CD14-positive monocyte (primary cell): ENCODE measurements at regions not wholly inside any gene's neighbourhood (a gene's known extent, or its start where the extent isn't known, plus 50 kb on each side); places are given as distances from the start of the nearest gene placed in this dataset.

ENCODE experiments used
- DNase-seq, 3 donors: peaks; one replicate each; pipeline ENCODE4 v3.0.0-alpha.2; 2011 to 2022
- H2AFZ ChIP-seq: 2 replicates; pipeline ENCODE4 v1.6.0; 2012; ENCODE audit warnings: mild to moderate bottlenecking, low read depth, low read length, inconsistent platforms; ENCODE audit not compliant: insufficient read depth, poor library complexity, severe bottlenecking
- H3K27ac ChIP-seq, 2 donors: 1 replicate in 1 of 2; 2 replicates in 1 of 2; pipeline ENCODE4 v1.5.1; 2012 to 2013; ENCODE audit warnings: low read length in 2 of 2, control low read depth in 1 of 2, inconsistent platforms in 1 of 2, low read depth in 1 of 2, mild to moderate bottlenecking in 1 of 2
- H3K27me3 ChIP-seq, 2 donors: one replicate each; pipeline versions ENCODE4 v1.6.0 to v1.6.1; 2011 to 2013; ENCODE audit warnings: low read length in 2 of 2; ENCODE audit not compliant: control insufficient read depth in 2 of 2, insufficient read depth in 2 of 2
- H3K36me3 ChIP-seq, 2 donors: replicated peaks in 1 of 2; 1 replicate in 1 of 2; 2 replicates in 1 of 2; pipeline versions ENCODE4 v1.5.1 to v1.6.1; 2012 to 2013; ENCODE audit warnings: low read length in 2 of 2, control low read depth in 1 of 2, inconsistent platforms in 1 of 2, mild to moderate bottlenecking in 1 of 2; ENCODE audit not compliant: insufficient read depth in 2 of 2, control insufficient read depth in 1 of 2
- H3K4me1 ChIP-seq, 2 donors: 1 replicate in 1 of 2; 2 replicates in 1 of 2; pipeline versions ENCODE4 v1.5.1 to v1.6.1; 2012 to 2013; ENCODE audit warnings: low read length in 2 of 2, control low read depth in 1 of 2, inconsistent platforms in 1 of 2, mild to moderate bottlenecking in 1 of 2, moderate library complexity in 1 of 2; ENCODE audit not compliant: insufficient read depth in 2 of 2, control insufficient read depth in 1 of 2
- H3K4me2 ChIP-seq: replicated peaks from 2 replicates; pipeline ENCODE3; 2012; ENCODE audit warnings: low read length, moderate library complexity, mild to moderate bottlenecking; ENCODE audit not compliant: poor library complexity, severe bottlenecking; ENCODE audit errors: extremely low read depth
- H3K4me3 ChIP-seq, 3 experiments: fragments of 200-600 bp in 1 of 3; sonication (generic) in 1 of 3; replicated peaks in 1 of 3; 1 replicate in 2 of 3; 2 replicates in 1 of 3; pipeline ENCODE4 v1.5.1; 2011 to 2013; ENCODE audit warnings: low read length in 3 of 3, mild to moderate bottlenecking in 3 of 3, control low read depth in 2 of 3, low read depth in 2 of 3, inconsistent platforms in 1 of 3, moderate library complexity in 1 of 3
- H3K79me2 ChIP-seq: 2 replicates; pipeline ENCODE4 v1.6.0; 2012; ENCODE audit warnings: mild to moderate bottlenecking, control low read depth, inconsistent platforms, low read length, moderate library complexity; ENCODE audit not compliant: insufficient read depth
- H3K9ac ChIP-seq: 2 replicates; pipeline ENCODE4 v1.6.0; 2017; ENCODE audit warnings: low read length, mild to moderate bottlenecking; ENCODE audit not compliant: insufficient read depth, poor library complexity, severe bottlenecking
- H3K9me3 ChIP-seq, 2 donors: replicated peaks in 1 of 2; 1 replicate in 1 of 2; 2 replicates in 1 of 2; pipeline versions ENCODE4 v1.5.1 to v1.6.1; 2012 to 2013; ENCODE audit warnings: low read length in 2 of 2, control low read depth in 1 of 2; ENCODE audit not compliant: control insufficient read depth in 1 of 2, insufficient read depth in 1 of 2
- H4K20me1 ChIP-seq: 2 replicates; pipeline ENCODE4 v1.6.0; 2012; ENCODE audit warnings: mild to moderate bottlenecking, low read length, control low read depth, moderate library complexity; ENCODE audit not compliant: insufficient read depth
- H3K27ac Mint-ChIP-seq, 7 donors: one replicate each; pipeline ENCODE4 v1.8.0; 2020; ENCODE audit warnings: mild to moderate bottlenecking in 7 of 7, mixed read lengths in 7 of 7, moderate library complexity in 6 of 7, inconsistent platforms in 2 of 7
- H3K27me3 Mint-ChIP-seq, 3 donors: one replicate each; pipeline ENCODE4 v1.8.0; 2021 to 2022; ENCODE audit warnings: low read depth in 3 of 3, mild to moderate bottlenecking in 3 of 3, mixed read lengths in 3 of 3, moderate library complexity in 3 of 3, inconsistent platforms in 1 of 3
- H3K36me3 Mint-ChIP-seq, 2 donors: one replicate each; pipeline ENCODE4 v1.8.0; 2020; ENCODE audit warnings: mixed read lengths in 2 of 2, inconsistent platforms in 1 of 2, mild to moderate bottlenecking in 1 of 2
- H3K4me1 Mint-ChIP-seq: one replicate; pipeline ENCODE4 v1.8.0; 2020; ENCODE audit warnings: mild to moderate bottlenecking, mixed read lengths
- H3K4me3 Mint-ChIP-seq, 2 donors: one replicate each; pipeline ENCODE4 v1.8.0; 2020; ENCODE audit warnings: mild to moderate bottlenecking in 2 of 2, mixed read lengths in 2 of 2, moderate library complexity in 1 of 2
- H3K9me3 Mint-ChIP-seq, 7 donors: one replicate each; pipeline ENCODE4 v1.8.0; 2020 to 2022; ENCODE audit warnings: mixed read lengths in 7 of 7, mild to moderate bottlenecking in 6 of 7, moderate library complexity in 6 of 7, inconsistent platforms in 2 of 7
- CTCF ChIP-seq: fragments of 200-600 bp; IDR thresholded peaks from one replicate; pipeline ENCODE4 v1.8.0; 2022; ENCODE audit warnings: antibody characterized with exemption, mild to moderate bottlenecking
- WGBS: methylation state at CpG from one replicate; pipeline ENCODE4 v1.1.5; 2013; ENCODE audit warnings: missing lambda C conversion rate; ENCODE audit not compliant: insufficient coverage; 5-methylcytosine and 5-hydroxymethylcytosine counted together
- intact Hi-C, 2 donors: fragments of 100-400 bp; cut with micrococcal nuclease; formaldehyde crosslinking; loops; one replicate each; pipeline versions ENCODE4 v1.15.0 to v1.15.1; 2023

GRCh38 chrX:110432906-110433215 is 74.2 kb downstream of the RTL9 start:
- Histone ChIP-seq H3K27me3 (peaks cover 0 to 5% of the 10 kb centered on the region in 2 donors), H3K9ac (no peak overlapping the region), H3K4me3 (no peak overlapping the region), H4K20me1 (no peaks in the 10 kb centered on the region), H3K9me3 (no peaks in the 10 kb centered on the region), H3K4me1 (no peaks in the 10 kb centered on the region), H2AFZ (no peak overlapping the region), H3K4me2 (no peak overlapping the region), H3K79me2 (no peaks in the 10 kb centered on the region), H3K36me3 (no peaks in the 10 kb centered on the region), H3K27ac (no peak overlapping the region)
- Mint-ChIP-seq H3K36me3 (no peaks in the 10 kb centered on the region), H3K4me1 (no peaks in the 10 kb centered on the region), H3K4me3 (no peak overlapping the region), H3K27ac (no peak overlapping the region), H3K27me3 (peaks cover 1 to 6% (median 4%) of the 10 kb centered on the region in 3 donors), H3K9me3 (peaks cover 0 to 3% (median 0%) of the 10 kb centered on the region in 7 donors)
- no peak for TF ChIP-seq CTCF
- intact Hi-C loops = no loop called here
- DNase-seq = no peak
- 91% methylated on average over 2 of the region's 6 CpGs for WGBS

DNA sequence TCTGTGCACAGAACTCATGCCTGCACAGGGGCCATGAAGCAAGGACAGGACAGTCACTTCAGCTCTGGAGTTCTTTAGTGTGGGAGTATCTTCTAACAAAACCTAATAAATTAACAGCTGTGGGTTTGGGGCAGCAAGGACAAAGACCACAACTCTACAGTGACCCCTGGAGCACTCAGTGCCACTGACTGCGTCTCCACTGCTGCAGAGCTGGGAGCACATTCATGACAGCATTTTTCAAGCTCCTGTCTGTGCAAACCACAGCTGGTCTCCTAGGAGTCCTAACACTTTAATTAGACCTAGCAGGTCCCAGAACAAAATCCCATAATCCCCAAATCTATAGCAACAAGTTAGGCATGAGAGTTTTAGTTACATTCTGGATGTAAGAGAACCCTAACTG is 76.5 kb downstream of the RTL9 start:
- Histone ChIP-seq H3K4me1 (no peaks in the 10 kb centered on the region), H4K20me1 (no peaks in the 10 kb centered on the region), H3K27me3 (peaks cover 0 to 6% of the 10 kb centered on the region in 2 donors), H3K79me2 (no peaks in the 10 kb centered on the region), H3K9ac (no peak overlapping the region), H3K4me3 (no peak overlapping the region), H3K4me2 (no peak overlapping the region), H3K36me3 (no peaks in the 10 kb centered on the region), H3K27ac (no peak overlapping the region), H2AFZ (no peak overlapping the region), H3K9me3 (no peaks in the 10 kb centered on the region)
- WGBS = no CpG with 5 or more reads among the region's 1 CpG
- intact Hi-C loops = no loop called here
- no peak for TF ChIP-seq CTCF
- no peaks in the 10 kb centered on the region for H3K36me3 Mint-ChIP-seq
- H3K9me3 Mint-ChIP-seq = peaks cover 0 to 3% (median 0%) of the 10 kb centered on the region in 7 donors
- H3K27me3 Mint-ChIP-seq = peaks cover 1 to 6% (median 3%) of the 10 kb centered on the region in 3 donors
- H3K4me1 Mint-ChIP-seq = peaks cover 2% of the 10 kb centered on the region
- H3K4me3 Mint-ChIP-seq = no peak overlapping the region
- DNase-seq = no peak
- no peak overlapping the region for H3K27ac Mint-ChIP-seq
